RWPE1 (cell line): ENCODE measurements at regions not wholly inside any gene's neighbourhood (a gene's known extent, or its start where the extent isn't known, plus 50 kb on each side); places are given as distances from the start of the nearest gene placed in this dataset.

Experiments used
- CTCF ChIA-PET: fragments of 350-600 bp; sonication (Branson Sonifier 250); formaldehyde crosslinking; extraction: SDS; loops from one replicate; lab custom pipeline; 2021; lab: Yijun Ruan, JAX
- POLR2A ChIA-PET: fragments of 400-600 bp; formaldehyde crosslinking; extraction: SDS; loops from one replicate; lab custom pipeline; 2020; ENCODE audit warnings: antibody characterized with exemption; ENCODE audit not compliant: low non-redundant PET; lab: Yijun Ruan, JAX
- DNase-seq: peaks from one replicate; pipeline ENCODE4 v3.0.0; 2012; ENCODE audit warnings: low spot score
- H3K27ac ChIP-seq: fragments of 450-650 bp; 2 replicates; pipeline ENCODE4 v1.5.1; 2017
- CTCF ChIP-seq: fragments of 450-650 bp; conservative IDR thresholded peaks from 2 replicates; pipeline ENCODE4 v1.5.1; 2017; ENCODE audit warnings: low read depth, mild to moderate bottlenecking

- no peak for TF ChIP-seq CTCF
- ChIA-PET CTCF (no interaction called here), POLR2A (no interaction called here)
- no peak for DNase-seq
- no peak overlapping the region for H3K27ac ChIP-seq
Measured at GRCh38 chr4:180101348-180102083, 2141.7 kb upstream of the TENM3 start.

- DNase-seq, result no peak
- no peak overlapping the region for H3K27ac ChIP-seq
- ChIA-PET CTCF (no interaction called here), POLR2A (no interaction called here)
- TF ChIP-seq CTCF, result no peak
Measured at GRCh38 chr4:180103794-180104193, 2139.4 kb upstream of the TENM3 start.

- TF ChIP-seq CTCF, result no peak
- POLR2A ChIA-PET, result no interaction called here
- no peak overlapping the region for H3K27ac ChIP-seq
- DNase-seq, result no peak
- CTCF ChIA-PET, result no interaction called here
Measured at GRCh38 chr4:180105362-180105761, 2137.8 kb upstream of the TENM3 start.

- no peak overlapping the region for H3K27ac ChIP-seq
- CTCF ChIA-PET, result interaction anchor here (0.6 kb wide), 1 partner anchor 1364 kb away, joined by 5 read pairs; no protein-coding TSS in a partner anchor
- no peak for TF ChIP-seq CTCF
- DNase-seq, result no peak
- POLR2A ChIA-PET, result no interaction called here
Measured at GRCh38 chr4:180106122-180106521, 2137.1 kb upstream of the TENM3 start.

GRCh38 chr4:180106997-180107396 lies 2136.2 kb upstream of the TENM3 start:
- TF ChIP-seq CTCF, result no peak
- ChIA-PET CTCF (no interaction called here), POLR2A (no interaction called here)
- DNase-seq, result no peak
- no peak overlapping the region for H3K27ac ChIP-seq

- H3K27ac ChIP-seq, result no peak overlapping the region
- CTCF ChIA-PET, result no interaction called here
- POLR2A ChIA-PET, result no interaction called here
- DNase-seq, result no peak
- no peak for TF ChIP-seq CTCF
Measured at GRCh38 chr4:180116840-180117239, 2126.4 kb upstream of the TENM3 start.
